ENCODE measurements at regions not wholly inside any gene's neighbourhood (a gene's known extent, or its start where the extent isn't known, plus 50 kb on each side); places are given as distances from the start of the nearest gene placed in this dataset.

DNA sequence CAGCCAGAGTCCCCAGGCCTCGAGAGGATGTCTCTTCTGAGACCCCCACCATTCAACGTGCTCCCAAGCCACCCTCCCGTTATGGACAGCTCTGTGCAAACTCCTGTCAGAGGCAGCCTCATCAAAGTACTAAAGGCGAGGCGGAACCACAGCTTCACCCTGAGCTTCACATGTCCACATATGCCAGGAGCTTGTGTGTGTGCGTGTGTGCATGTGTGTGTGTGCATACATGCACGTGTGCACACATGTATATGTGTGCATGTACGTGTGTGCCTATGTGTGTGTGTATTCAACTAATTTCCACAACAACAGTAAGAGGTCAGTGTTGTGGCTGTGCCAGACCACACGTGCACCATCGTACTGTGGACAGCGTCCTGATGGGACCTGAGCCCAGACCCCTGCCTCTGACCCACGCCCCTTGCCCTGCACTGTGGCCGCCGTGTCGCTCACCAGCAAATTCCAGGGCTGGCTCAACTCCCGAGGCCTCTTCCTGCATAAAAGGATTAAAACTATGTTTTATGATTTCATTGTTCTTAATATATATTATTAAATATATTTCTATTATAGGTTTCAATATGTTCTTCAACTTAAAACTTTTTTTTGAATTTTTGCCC is 444.8 kb downstream of the EIPR1 start:
- peaks cover 0 to 3% (median 0%) of the 10 kb centered on the region in 6 donors for H3K9me3 Mint-ChIP-seq
- H3K4me3 Mint-ChIP-seq, result no peak overlapping the region
- no peaks in the 10 kb centered on the region for H3K36me3 Mint-ChIP-seq
- DNase-seq, result no peak
- H3K4me1 Mint-ChIP-seq, result no peaks in the 10 kb centered on the region
- H3K27me3 Mint-ChIP-seq (ENCODE audit: low read depth in 3 of 3), result peaks cover 0 to 3% (median 2%) of the 10 kb centered on the region in 3 donors
- H3K27ac Mint-ChIP-seq, result no peak overlapping the region

GRCh38 chr2:2932189-2932588 is 445.4 kb downstream of the EIPR1 start:
- DNase-seq, result no peak
- peaks cover 0 to 2% (median 0%) of the 10 kb centered on the region in 6 donors for H3K9me3 Mint-ChIP-seq
- no peaks in the 10 kb centered on the region for H3K36me3 Mint-ChIP-seq
- peaks cover 0 to 3% (median 2%) of the 10 kb centered on the region in 3 donors for H3K27me3 Mint-ChIP-seq (ENCODE audit: low read depth in 3 of 3)
- no peaks in the 10 kb centered on the region for H3K4me1 Mint-ChIP-seq
- no peak overlapping the region for H3K4me3 Mint-ChIP-seq
- H3K27ac Mint-ChIP-seq, result no peak overlapping the region

GRCh38 chr2:2931318-2932075 is 446.1 kb downstream of the EIPR1 start:
- Mint-ChIP-seq H3K27ac (no peak overlapping the region), H3K9me3 (no peaks in the 10 kb centered on the region), H3K27me3 (ENCODE audit: low read depth in 3 of 3) (peaks cover 0 to 3% (median under 1%) of the 10 kb centered on the region in 3 donors), H3K4me1 (no peaks in the 10 kb centered on the region), H3K4me3 (no peak overlapping the region), H3K36me3 (no peaks in the 10 kb centered on the region)
- DNase-seq, result no peak

GRCh38 chr2:2930841-2931240 is 446.8 kb downstream of the EIPR1 start:
- no peak for DNase-seq
- Mint-ChIP-seq H3K27me3 (ENCODE audit: low read depth in 3 of 3) (peaks cover 0 to 3% (median 0%) of the 10 kb centered on the region in 3 donors), H3K4me1 (no peaks in the 10 kb centered on the region), H3K36me3 (no peaks in the 10 kb centered on the region), H3K27ac (no peak overlapping the region), H3K4me3 (no peak overlapping the region), H3K9me3 (no peaks in the 10 kb centered on the region)

DNA sequence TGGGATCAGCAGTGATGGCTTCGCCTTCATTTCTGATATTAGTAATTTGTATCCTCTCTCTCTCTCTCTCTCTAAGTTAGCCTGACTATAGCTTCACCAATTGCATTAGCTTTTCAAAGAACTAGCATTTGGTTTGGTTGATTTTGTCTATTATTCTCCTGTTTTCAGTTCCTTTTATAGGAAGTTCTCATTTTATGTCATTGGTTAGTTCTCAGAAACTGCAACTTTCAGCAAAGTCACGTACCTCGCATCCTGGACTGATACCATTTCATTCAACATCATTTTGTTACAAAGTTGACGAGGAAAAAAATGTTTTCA is 450.8 kb downstream of the EIPR1 start:
- Mint-ChIP-seq H3K27ac (no peak overlapping the region), H3K9me3 (peaks cover 0 to 2% (median 0%) of the 10 kb centered on the region in 6 donors), H3K4me3 (no peak overlapping the region), H3K27me3 (ENCODE audit: low read depth in 3 of 3) (peaks cover 0 to 3% (median 0%) of the 10 kb centered on the region in 3 donors), H3K4me1 (no peaks in the 10 kb centered on the region), H3K36me3 (no peaks in the 10 kb centered on the region)
- DNase-seq, result no peak

DNA sequence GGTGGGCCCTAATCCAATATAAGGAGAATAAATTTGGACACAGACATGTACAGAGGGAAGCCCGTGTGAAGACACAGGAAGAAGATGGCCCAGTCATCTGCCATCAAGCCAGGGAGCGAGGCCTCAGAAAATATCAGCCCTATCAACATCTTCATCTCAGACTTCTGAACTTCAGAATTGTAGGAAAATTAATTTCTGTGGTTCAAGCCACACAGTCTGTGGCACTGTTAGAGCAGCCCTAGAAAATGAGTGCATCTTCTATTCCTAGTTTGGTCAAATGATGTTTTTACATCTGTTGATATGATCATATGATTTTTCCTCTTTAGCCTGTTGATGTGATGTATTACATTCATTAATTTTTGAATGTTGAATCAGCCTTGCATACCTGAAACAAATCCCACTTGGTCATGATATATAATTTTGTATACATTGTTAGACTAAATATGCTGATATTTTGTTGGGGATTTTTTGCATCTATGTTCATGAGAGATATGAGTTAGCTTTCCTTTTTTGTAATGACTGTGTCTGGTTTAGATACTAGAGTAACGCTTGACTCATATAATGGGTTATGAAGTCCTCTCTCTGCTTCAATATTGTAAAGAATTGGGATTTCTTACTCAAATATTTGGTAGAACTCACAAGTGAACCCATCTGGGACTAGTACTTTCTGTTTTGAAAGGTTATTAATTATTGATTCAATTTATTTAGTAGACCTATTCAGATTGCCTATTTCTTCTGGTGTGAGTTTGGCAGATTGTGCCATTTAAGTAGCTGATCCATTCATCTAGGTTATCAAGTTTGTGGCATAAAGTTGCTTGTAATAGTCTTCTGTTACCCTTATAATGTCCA is 451.4 kb downstream of the EIPR1 start:
- H3K36me3 Mint-ChIP-seq, result no peaks in the 10 kb centered on the region
- no peak for DNase-seq
- no peaks in the 10 kb centered on the region for H3K4me1 Mint-ChIP-seq
- no peak overlapping the region for H3K4me3 Mint-ChIP-seq
- peaks cover 0 to 3% (median 0%) of the 10 kb centered on the region in 3 donors for H3K27me3 Mint-ChIP-seq (ENCODE audit: low read depth in 3 of 3)
- H3K27ac Mint-ChIP-seq, result no peak overlapping the region
- H3K9me3 Mint-ChIP-seq, result peaks cover 0 to 2% (median 0%) of the 10 kb centered on the region in 6 donors

DNA sequence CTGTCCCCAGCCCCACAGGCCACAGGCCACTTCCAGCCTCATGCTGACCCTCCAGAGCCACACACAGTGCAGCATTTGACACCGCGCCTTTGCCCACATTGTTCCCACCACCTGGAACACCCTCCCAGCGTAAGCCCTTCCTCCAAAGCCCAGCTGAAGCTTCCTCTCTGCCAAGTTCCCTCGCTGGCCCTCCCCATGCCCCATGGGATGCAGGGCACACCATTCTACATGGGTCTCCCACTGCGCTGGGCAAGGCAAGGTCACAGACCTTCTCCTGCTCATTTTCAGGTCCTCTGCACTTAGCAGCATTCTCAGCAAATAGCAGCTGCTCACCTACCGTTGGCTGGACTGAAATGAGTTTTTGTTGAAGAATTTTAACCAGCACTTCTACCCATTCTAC is 455.5 kb downstream of the EIPR1 start:
- H3K4me1 Mint-ChIP-seq, result no peaks in the 10 kb centered on the region
- no peak for DNase-seq
- peaks cover 0 to 3% (median 0%) of the 10 kb centered on the region in 3 donors for H3K27me3 Mint-ChIP-seq (ENCODE audit: low read depth in 3 of 3)
- peaks cover 0 to 4% (median 0%) of the 10 kb centered on the region in 6 donors for H3K9me3 Mint-ChIP-seq
- no peak overlapping the region for H3K4me3 Mint-ChIP-seq
- H3K36me3 Mint-ChIP-seq, result no peaks in the 10 kb centered on the region
- no peak overlapping the region for H3K27ac Mint-ChIP-seq

GRCh38 chr2:2921011-2921720 is 456.5 kb downstream of the EIPR1 start:
- Mint-ChIP-seq H3K27me3 (ENCODE audit: low read depth in 3 of 3) (peaks cover 0 to 3% (median 0%) of the 10 kb centered on the region in 3 donors), H3K4me3 (no peak overlapping the region), H3K27ac (no peak overlapping the region), H3K36me3 (no peaks in the 10 kb centered on the region), H3K4me1 (no peaks in the 10 kb centered on the region), H3K9me3 (peaks cover 0 to 4% (median 0%) of the 10 kb centered on the region in 6 donors)
- no peak for DNase-seq

- no peak for DNase-seq
- H3K4me1 Mint-ChIP-seq, result no peaks in the 10 kb centered on the region
- H3K9me3 Mint-ChIP-seq, result peaks cover 0 to 4% (median 0%) of the 10 kb centered on the region in 6 donors
- no peak overlapping the region for H3K4me3 Mint-ChIP-seq
- H3K36me3 Mint-ChIP-seq, result no peaks in the 10 kb centered on the region
- H3K27me3 Mint-ChIP-seq (ENCODE audit: low read depth in 3 of 3), result no peaks in the 10 kb centered on the region
- no peak overlapping the region for H3K27ac Mint-ChIP-seq
Measured at GRCh38 chr2:2919574-2920365, 457.8 kb downstream of the EIPR1 start.

GRCh38 chr2:2919026-2919425 is 458.6 kb downstream of the EIPR1 start:
- Mint-ChIP-seq H3K27ac (no peak overlapping the region), H3K9me3 (peaks cover 0 to 4% (median 0%) of the 10 kb centered on the region in 6 donors), H3K36me3 (no peaks in the 10 kb centered on the region)

GRCh38 chr2:2916621-2917020 is 461.0 kb downstream of the EIPR1 start:
- DNase-seq, result no peak
- H3K4me1 Mint-ChIP-seq, result no peaks in the 10 kb centered on the region
- H3K27ac Mint-ChIP-seq, result no peak overlapping the region
- no peaks in the 10 kb centered on the region for H3K36me3 Mint-ChIP-seq
- no peaks in the 10 kb centered on the region for H3K27me3 Mint-ChIP-seq (ENCODE audit: low read depth in 3 of 3)
- no peak overlapping the region for H3K4me3 Mint-ChIP-seq
- peaks cover 0 to 4% (median 0%) of the 10 kb centered on the region in 6 donors for H3K9me3 Mint-ChIP-seq

More at GRCh38 chr2:2919026-2919425, 458.6 kb downstream of the EIPR1 start:
- no peak overlapping the region for H3K4me3 Mint-ChIP-seq
- no peaks in the 10 kb centered on the region for H3K27me3 Mint-ChIP-seq (ENCODE audit: low read depth in 3 of 3)
- no peak for DNase-seq
- H3K4me1 Mint-ChIP-seq, result no peaks in the 10 kb centered on the region

- H3K27ac Mint-ChIP-seq, result no peak overlapping the region
- no peaks in the 10 kb centered on the region for H3K4me1 Mint-ChIP-seq
- no peak for DNase-seq
- no peak overlapping the region for H3K4me3 Mint-ChIP-seq
- H3K36me3 Mint-ChIP-seq, result no peaks in the 10 kb centered on the region
- H3K27me3 Mint-ChIP-seq (ENCODE audit: low read depth in 3 of 3), result peaks cover 0 to 5% (median 0%) of the 10 kb centered on the region in 3 donors
- H3K9me3 Mint-ChIP-seq, result peaks cover 0 to 4% (median 0%) of the 10 kb centered on the region in 6 donors
Measured at GRCh38 chr2:2914252-2914651, 463.4 kb downstream of the EIPR1 start.

DNA sequence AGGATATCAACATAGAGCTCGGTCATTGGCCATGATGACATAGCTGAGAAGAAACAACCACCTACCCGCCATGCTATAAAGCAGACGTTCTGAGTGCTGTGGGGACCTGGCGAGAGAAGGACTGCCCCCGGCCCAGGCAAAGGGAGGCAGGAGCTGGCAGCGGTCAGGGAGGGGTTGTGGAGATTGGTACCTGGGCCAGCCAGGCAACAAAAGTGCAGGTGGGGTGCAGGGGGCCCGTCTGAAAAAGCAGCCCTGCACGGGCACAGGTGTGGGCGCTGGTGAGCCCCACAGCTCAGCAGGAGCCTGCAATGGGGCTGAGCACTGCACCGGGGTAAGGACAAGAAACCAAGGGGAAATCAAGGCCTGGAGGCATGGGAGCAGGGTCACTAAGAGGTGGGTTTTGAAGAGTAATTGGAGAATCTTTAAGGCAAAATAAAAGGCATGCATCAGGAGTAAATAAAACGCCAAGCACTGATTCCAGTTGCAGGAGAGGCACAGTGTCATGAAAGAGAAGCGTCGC is 464.0 kb downstream of the EIPR1 start:
- Mint-ChIP-seq H3K36me3 (no peaks in the 10 kb centered on the region), H3K27ac (no peak overlapping the region), H3K27me3 (ENCODE audit: low read depth in 3 of 3) (peaks cover 0 to 5% (median 0%) of the 10 kb centered on the region in 3 donors), H3K4me3 (no peak overlapping the region), H3K9me3 (peaks cover 0 to under 1% (median 0%) of the 10 kb centered on the region in 6 donors), H3K4me1 (no peaks in the 10 kb centered on the region)
- DNase-seq, result no peak
